Testis (tissue), 2 donors: ENCODE measurements at regions not wholly inside any gene's neighbourhood (a gene's known extent, or its start where the extent isn't known, plus 50 kb on each side); places are given as distances from the start of the nearest gene placed in this dataset.

Experiments used
- CTCF ChIP-seq, 3 experiments: fragments of 450-650 bp in 2 of 3; fragments of 200-600 bp in 1 of 3; sonication (generic) in 1 of 3; IDR thresholded peaks; one replicate each; pipeline ENCODE4 v1.5.1; 2016 to 2019; ENCODE audit warnings: antibody characterized with exemption in 3 of 3, mild to moderate bottlenecking in 2 of 3, moderate library complexity in 1 of 3
- POLR2A ChIP-seq: fragments of 450-650 bp; IDR thresholded peaks from one replicate; pipeline ENCODE4 v1.6.1; 2017; ENCODE audit warnings: antibody characterized with exemption, mild to moderate bottlenecking, moderate library complexity

- no peak for TF ChIP-seq POLR2A
- TF ChIP-seq CTCF (IDR thresholded peaks at IDR 0.05) = no peak
These were observed 109.3 kb downstream of the ZC3H11B start for GRCh38 chr1:219503604-219504003.
